Smooth muscle cell (in vitro differentiated cells): ENCODE measurements at regions not wholly inside any gene's neighbourhood (a gene's known extent, or its start where the extent isn't known, plus 50 kb on each side); places are given as distances from the start of the nearest gene placed in this dataset.

Source experiments
- DNase-seq: peaks from one replicate; lab custom pipeline; 2025; ENCODE audit not compliant: unreplicated experiment; lab: John Stamatoyannopoulos, UW
- H2AFZ ChIP-seq: fragments of 200-600 bp; sonication (generic); 2 replicates; pipeline ENCODE4 v1.6.0; 2016; ENCODE audit warnings: antibody characterized with exemption, low read depth, mild to moderate bottlenecking
- H3F3A ChIP-seq: fragments of 200-600 bp; sonication (generic); 2 replicates; pipeline ENCODE4 v1.6.0; 2017; ENCODE audit warnings: antibody characterized with exemption, low read depth
- H3K27ac ChIP-seq: fragments of 200-600 bp; sonication (generic); 2 replicates; pipeline ENCODE4 v1.5.1; 2016; ENCODE audit warnings: low read depth, mild to moderate bottlenecking
- H3K27me3 ChIP-seq: fragments of 200-600 bp; sonication (generic); 2 replicates; pipeline ENCODE4 v1.6.1; 2016; ENCODE audit warnings: low read depth, mild to moderate bottlenecking
- H3K36me3 ChIP-seq: fragments of 200-600 bp; sonication (generic); 2 replicates; pipeline ENCODE4 v1.5.1; 2016; ENCODE audit warnings: low read depth
- H3K4me1 ChIP-seq: fragments of 200-600 bp; sonication (generic); 2 replicates; pipeline ENCODE4 v1.5.1; 2016; ENCODE audit warnings: low read depth
- H3K4me2 ChIP-seq: fragments of 200-600 bp; sonication (generic); 2 replicates; pipeline ENCODE4 v1.6.0; 2016; ENCODE audit warnings: mild to moderate bottlenecking
- H3K4me3 ChIP-seq: fragments of 200-600 bp; sonication (generic); 2 replicates; pipeline ENCODE4 v1.5.1; 2016; ENCODE audit warnings: mild to moderate bottlenecking
- H3K79me2 ChIP-seq: fragments of 200-600 bp; sonication (generic); 2 replicates; pipeline ENCODE4 v1.6.0; 2016; ENCODE audit warnings: low read depth, mild to moderate bottlenecking
- H3K9ac ChIP-seq: fragments of 200-600 bp; sonication (generic); 2 replicates; pipeline ENCODE4 v1.6.0; 2016; ENCODE audit warnings: low read depth
- H3K9me3 ChIP-seq: fragments of 200-600 bp; sonication (generic); replicated peaks from 2 replicates; pipeline ENCODE4 v1.5.1; 2016; ENCODE audit warnings: low read depth
- H4K20me1 ChIP-seq: fragments of 200-600 bp; sonication (generic); 2 replicates; pipeline ENCODE4 v1.6.0; 2016; ENCODE audit warnings: low read depth
- CTCF ChIP-seq: fragments of 200-600 bp; sonication (generic); IDR thresholded peaks from 2 replicates; pipeline ENCODE4 v1.5.1; 2017; ENCODE audit warnings: borderline replicate concordance, mild to moderate bottlenecking, antibody characterized with exemption; ENCODE audit not compliant: insufficient read depth, poor library complexity, severe bottlenecking
- WGBS: methylation state at CpG from one replicate; pipeline ENCODE4 v1.1.7; 2016; ENCODE audit warnings: low lambda C conversion rate; 5-methylcytosine and 5-hydroxymethylcytosine counted together

DNA sequence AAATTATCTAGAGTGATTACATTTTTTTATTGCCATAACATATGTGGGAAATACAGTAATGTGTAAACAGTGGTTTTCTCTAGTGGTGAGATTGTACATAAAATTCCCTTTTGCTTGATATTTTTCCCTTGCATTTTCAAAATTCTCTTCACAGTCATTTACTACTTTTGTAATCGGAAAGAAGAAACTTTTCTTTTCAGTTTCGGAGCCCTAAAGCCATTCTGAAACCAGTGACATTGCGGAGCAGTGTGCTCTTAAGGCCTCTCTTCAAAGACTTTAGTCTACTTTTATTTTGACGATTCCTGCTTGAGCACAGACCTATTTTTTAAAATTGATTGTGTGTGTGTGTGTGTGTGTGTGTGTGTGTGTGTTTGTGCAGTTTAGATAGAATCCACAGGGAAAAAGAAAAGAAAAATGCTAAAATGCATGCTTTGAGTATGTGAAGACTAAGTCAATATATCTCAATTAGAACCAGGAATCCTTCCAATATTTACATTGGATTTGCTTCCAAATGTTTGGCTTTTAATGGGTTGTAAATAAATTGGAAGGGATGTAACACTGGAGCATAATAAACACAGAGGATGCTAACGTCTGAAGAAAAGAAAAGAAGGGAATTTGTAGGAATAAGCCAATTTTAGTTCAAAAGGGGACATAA is 357.4 kb downstream of the RND3 start:
- Histone ChIP-seq H3K4me2 (no peak overlapping the region), H2AFZ (no peak overlapping the region), H3K9ac (no peak overlapping the region), H3K4me3 (no peak overlapping the region), H3K27me3 (no peaks in the 10 kb centered on the region), H4K20me1 (no peaks in the 10 kb centered on the region), H3K4me1 (peaks cover 29% of the 10 kb centered on the region), H3K79me2 (no peaks in the 10 kb centered on the region), H3K9me3 (no peaks in the 10 kb centered on the region), H3K36me3 (no peaks in the 10 kb centered on the region), H3F3A (peaks cover 5% of the 10 kb centered on the region), H3K27ac (no peak overlapping the region)
- no peak for TF ChIP-seq CTCF
- WGBS: 97% methylated on average over 5 of the region's 5 CpGs
- DNase-seq: no peak

DNA sequence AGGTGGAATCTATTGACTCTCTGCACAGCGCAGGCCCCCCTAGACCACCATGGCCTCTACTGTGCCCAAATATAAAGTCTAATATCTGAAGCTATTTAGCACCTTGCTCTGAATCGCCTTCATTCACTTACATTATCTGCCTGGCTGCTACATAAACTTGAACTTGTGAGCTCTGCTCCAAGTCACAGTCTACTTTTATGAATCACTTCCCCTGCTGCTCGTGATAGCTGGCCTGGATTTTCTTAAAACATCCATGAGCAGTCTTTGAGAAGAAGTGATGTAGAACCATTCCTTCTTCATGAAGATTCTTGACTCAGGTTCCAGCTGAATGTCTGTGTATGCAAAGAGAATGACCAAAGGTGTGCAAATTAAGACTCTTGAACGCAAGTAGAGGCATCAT is 359.5 kb downstream of the RND3 start:
- no peak for TF ChIP-seq CTCF
- Histone ChIP-seq H3K27me3 (no peaks in the 10 kb centered on the region), H4K20me1 (no peaks in the 10 kb centered on the region), H3K27ac (peak overlapping the region; percentile 94), H3K9me3 (no peaks in the 10 kb centered on the region), H3F3A (peaks cover 13% of the 10 kb centered on the region), H3K4me2 (no peak overlapping the region), H3K36me3 (no peaks in the 10 kb centered on the region), H2AFZ (no peak overlapping the region), H3K4me1 (peaks cover 20% of the 10 kb centered on the region), H3K9ac (no peak overlapping the region), H3K4me3 (no peak overlapping the region), H3K79me2 (no peaks in the 10 kb centered on the region)
- 53% methylated on average over 4 of the region's 4 CpGs for WGBS
- DNase-seq: no peak

DNA sequence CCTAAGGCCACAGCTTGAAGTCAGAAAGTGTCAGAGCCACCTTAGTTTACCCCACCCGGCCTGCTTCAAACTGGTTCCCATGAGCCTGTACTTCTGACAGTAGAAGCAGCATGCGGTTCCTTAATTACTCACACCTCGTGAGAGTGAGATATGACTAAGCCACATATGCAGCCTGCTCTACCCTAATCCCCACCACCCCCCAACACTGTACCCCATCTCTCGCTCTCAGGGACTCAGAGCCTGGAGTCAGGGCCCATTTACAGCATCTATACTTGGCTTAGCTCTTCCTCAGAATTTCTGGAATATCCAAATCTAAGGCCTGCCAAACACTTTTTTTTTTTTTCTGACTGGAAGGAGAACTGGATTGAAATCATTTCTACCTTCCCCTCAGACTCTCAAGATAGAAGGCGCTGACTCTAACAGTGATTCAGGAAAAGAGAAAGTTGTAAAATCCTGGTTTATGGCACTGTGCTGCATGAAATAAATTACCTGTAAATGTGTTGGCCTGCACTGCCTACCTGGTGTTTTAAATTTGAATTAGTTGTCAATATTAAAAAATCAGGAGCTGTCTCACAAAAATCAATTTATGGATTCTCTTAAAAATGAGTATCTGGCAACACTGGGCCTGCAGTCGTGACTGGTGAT is 360.0 kb downstream of the RND3 start:
- H4K20me1 ChIP-seq: no peaks in the 10 kb centered on the region
- H2AFZ ChIP-seq: no peak overlapping the region
- peak overlapping the region; percentile 39 for H3K4me2 ChIP-seq
- H3K79me2 ChIP-seq: no peaks in the 10 kb centered on the region
- no peak overlapping the region for H3K4me3 ChIP-seq
- no peak overlapping the region for H3K9ac ChIP-seq
- H3K27me3 ChIP-seq: no peaks in the 10 kb centered on the region
- H3K36me3 ChIP-seq: no peaks in the 10 kb centered on the region
- H3F3A ChIP-seq: peaks cover 13% of the 10 kb centered on the region
- no peak for TF ChIP-seq CTCF
- H3K27ac ChIP-seq: peak overlapping the region; percentile 94
- 71% methylated on average over 6 of the region's 6 CpGs for WGBS
- H3K4me1 ChIP-seq: peaks cover 20% of the 10 kb centered on the region
- H3K9me3 ChIP-seq: no peaks in the 10 kb centered on the region
- no peak for DNase-seq

GRCh38 chr2:150126839-150127238 is 360.6 kb downstream of the RND3 start:
- no peak for TF ChIP-seq CTCF
- no peaks in the 10 kb centered on the region for H4K20me1 ChIP-seq
- no peaks in the 10 kb centered on the region for H3K27me3 ChIP-seq
- H3K27ac ChIP-seq: peak overlapping the region; percentile 94
- H3K4me1 ChIP-seq: peaks cover 20% of the 10 kb centered on the region
- no peak for DNase-seq
- H3K4me3 ChIP-seq: no peak overlapping the region
- H3K4me2 ChIP-seq: peak overlapping the region; percentile 39
- no peaks in the 10 kb centered on the region for H3K9me3 ChIP-seq
- H3K9ac ChIP-seq: peak overlapping the region; percentile 74
- peaks cover 13% of the 10 kb centered on the region for H3F3A ChIP-seq
- H2AFZ ChIP-seq: no peak overlapping the region
- H3K36me3 ChIP-seq: no peaks in the 10 kb centered on the region
- no peaks in the 10 kb centered on the region for H3K79me2 ChIP-seq
- WGBS: 84% methylated on average over 2 of the region's 2 CpGs
